Smooth muscle cell (in vitro differentiated cells): ENCODE measurements at regions not wholly inside any gene's neighbourhood (a gene's known extent, or its start where the extent isn't known, plus 50 kb on each side); places are given as distances from the start of the nearest gene placed in this dataset.

Source experiments
- DNase-seq: peaks from one replicate; lab custom pipeline; 2025; ENCODE audit not compliant: unreplicated experiment; lab: John Stamatoyannopoulos, UW
- H2AFZ ChIP-seq: fragments of 200-600 bp; sonication (generic); 2 replicates; pipeline ENCODE4 v1.6.0; 2016; ENCODE audit warnings: antibody characterized with exemption, low read depth, mild to moderate bottlenecking
- H3F3A ChIP-seq: fragments of 200-600 bp; sonication (generic); 2 replicates; pipeline ENCODE4 v1.6.0; 2017; ENCODE audit warnings: antibody characterized with exemption, low read depth
- H3K27ac ChIP-seq: fragments of 200-600 bp; sonication (generic); 2 replicates; pipeline ENCODE4 v1.5.1; 2016; ENCODE audit warnings: low read depth, mild to moderate bottlenecking
- H3K27me3 ChIP-seq: fragments of 200-600 bp; sonication (generic); 2 replicates; pipeline ENCODE4 v1.6.1; 2016; ENCODE audit warnings: low read depth, mild to moderate bottlenecking
- H3K36me3 ChIP-seq: fragments of 200-600 bp; sonication (generic); 2 replicates; pipeline ENCODE4 v1.5.1; 2016; ENCODE audit warnings: low read depth
- H3K4me1 ChIP-seq: fragments of 200-600 bp; sonication (generic); 2 replicates; pipeline ENCODE4 v1.5.1; 2016; ENCODE audit warnings: low read depth
- H3K4me2 ChIP-seq: fragments of 200-600 bp; sonication (generic); 2 replicates; pipeline ENCODE4 v1.6.0; 2016; ENCODE audit warnings: mild to moderate bottlenecking
- H3K4me3 ChIP-seq: fragments of 200-600 bp; sonication (generic); 2 replicates; pipeline ENCODE4 v1.5.1; 2016; ENCODE audit warnings: mild to moderate bottlenecking
- H3K79me2 ChIP-seq: fragments of 200-600 bp; sonication (generic); 2 replicates; pipeline ENCODE4 v1.6.0; 2016; ENCODE audit warnings: low read depth, mild to moderate bottlenecking
- H3K9ac ChIP-seq: fragments of 200-600 bp; sonication (generic); 2 replicates; pipeline ENCODE4 v1.6.0; 2016; ENCODE audit warnings: low read depth
- H3K9me3 ChIP-seq: fragments of 200-600 bp; sonication (generic); replicated peaks from 2 replicates; pipeline ENCODE4 v1.5.1; 2016; ENCODE audit warnings: low read depth
- H4K20me1 ChIP-seq: fragments of 200-600 bp; sonication (generic); 2 replicates; pipeline ENCODE4 v1.6.0; 2016; ENCODE audit warnings: low read depth
- WGBS: methylation state at CpG from one replicate; pipeline ENCODE4 v1.1.7; 2016; ENCODE audit warnings: low lambda C conversion rate; 5-methylcytosine and 5-hydroxymethylcytosine counted together
- TF ChIP-seq, protein P1 (sequence below): fragments of 200-600 bp; sonication (generic); IDR thresholded peaks from 2 replicates; pipeline ENCODE4 v1.5.1; 2017; ENCODE audit warnings: borderline replicate concordance, mild to moderate bottlenecking, antibody characterized with exemption; ENCODE audit not compliant: insufficient read depth, poor library complexity, severe bottlenecking

DNA sequence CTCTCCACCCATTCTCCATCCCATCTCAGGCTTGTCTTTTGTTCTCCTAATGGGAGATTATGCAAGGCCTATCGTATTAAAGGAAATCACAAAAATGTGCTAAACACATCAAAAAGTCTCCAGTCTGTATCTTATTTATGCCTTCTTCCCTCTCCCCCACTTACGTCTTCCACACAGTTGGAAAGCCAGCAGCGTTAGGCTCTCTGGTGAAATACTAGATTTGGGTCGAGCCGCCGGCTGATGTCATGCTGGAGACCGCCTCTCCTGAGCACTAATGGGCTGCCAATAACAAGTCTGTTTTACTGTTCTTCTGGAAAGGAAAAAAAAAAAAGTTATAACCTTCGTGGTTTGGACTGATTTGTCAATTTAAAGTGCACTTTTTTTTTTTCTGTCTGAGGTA, 182.7 kb upstream of the SIX2 start:
- no peak for DNase-seq
- no peak overlapping the region for H3K9ac ChIP-seq
- H3K4me3 ChIP-seq = no peak overlapping the region
- TF ChIP-seq, protein P1, sequence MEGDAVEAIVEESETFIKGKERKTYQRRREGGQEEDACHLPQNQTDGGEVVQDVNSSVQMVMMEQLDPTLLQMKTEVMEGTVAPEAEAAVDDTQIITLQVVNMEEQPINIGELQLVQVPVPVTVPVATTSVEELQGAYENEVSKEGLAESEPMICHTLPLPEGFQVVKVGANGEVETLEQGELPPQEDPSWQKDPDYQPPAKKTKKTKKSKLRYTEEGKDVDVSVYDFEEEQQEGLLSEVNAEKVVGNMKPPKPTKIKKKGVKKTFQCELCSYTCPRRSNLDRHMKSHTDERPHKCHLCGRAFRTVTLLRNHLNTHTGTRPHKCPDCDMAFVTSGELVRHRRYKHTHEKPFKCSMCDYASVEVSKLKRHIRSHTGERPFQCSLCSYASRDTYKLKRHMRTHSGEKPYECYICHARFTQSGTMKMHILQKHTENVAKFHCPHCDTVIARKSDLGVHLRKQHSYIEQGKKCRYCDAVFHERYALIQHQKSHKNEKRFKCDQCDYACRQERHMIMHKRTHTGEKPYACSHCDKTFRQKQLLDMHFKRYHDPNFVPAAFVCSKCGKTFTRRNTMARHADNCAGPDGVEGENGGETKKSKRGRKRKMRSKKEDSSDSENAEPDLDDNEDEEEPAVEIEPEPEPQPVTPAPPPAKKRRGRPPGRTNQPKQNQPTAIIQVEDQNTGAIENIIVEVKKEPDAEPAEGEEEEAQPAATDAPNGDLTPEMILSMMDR = no peak
- H3F3A ChIP-seq = no peaks in the 10 kb centered on the region
- no peaks in the 10 kb centered on the region for H3K79me2 ChIP-seq
- peaks cover 6% of the 10 kb centered on the region for H3K27me3 ChIP-seq
- H3K36me3 ChIP-seq = no peaks in the 10 kb centered on the region
- no peaks in the 10 kb centered on the region for H4K20me1 ChIP-seq
- H3K27ac ChIP-seq = no peak overlapping the region
- H3K9me3 ChIP-seq = no peaks in the 10 kb centered on the region
- no peak overlapping the region for H3K4me2 ChIP-seq
- H2AFZ ChIP-seq = no peak overlapping the region
- 91% methylated on average over 8 of the region's 8 CpGs for WGBS
- no peaks in the 10 kb centered on the region for H3K4me1 ChIP-seq

DNA sequence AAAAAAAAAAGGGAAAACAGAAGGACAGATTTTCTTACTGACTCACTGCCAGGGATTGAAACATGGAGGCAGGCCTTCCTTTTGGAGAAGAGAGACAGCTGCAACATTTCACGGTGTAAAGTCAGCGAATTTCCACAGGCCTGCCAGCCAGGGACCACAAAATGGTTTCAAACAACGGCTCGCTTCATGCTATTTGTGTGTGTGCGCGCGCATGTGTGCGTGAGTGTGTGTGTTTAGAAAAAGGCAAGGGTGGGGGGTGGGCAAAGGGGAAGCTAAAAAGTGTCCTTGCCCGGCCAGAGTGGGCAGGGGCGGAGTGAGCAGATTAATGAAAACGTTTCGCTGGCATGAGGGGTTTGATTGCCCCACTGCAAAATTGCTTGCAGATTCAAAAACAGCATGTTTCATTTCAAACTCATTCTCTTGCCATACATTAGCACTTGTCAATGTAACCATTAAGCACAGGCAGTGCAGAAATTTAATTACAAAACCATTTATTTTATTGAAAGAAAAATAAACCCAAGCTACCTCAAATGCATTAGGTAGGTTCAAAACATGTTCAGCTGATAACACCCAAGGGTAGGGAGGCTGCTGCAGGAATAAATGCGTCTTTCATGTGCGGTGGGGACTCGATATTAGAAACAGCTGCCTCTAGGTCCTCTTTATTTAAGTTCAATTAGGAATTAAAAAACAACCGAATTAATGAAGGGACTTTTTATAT, 182.1 kb upstream of the SIX2 start:
- H3K4me1 ChIP-seq = no peaks in the 10 kb centered on the region
- H3K36me3 ChIP-seq = no peaks in the 10 kb centered on the region
- H4K20me1 ChIP-seq = no peaks in the 10 kb centered on the region
- no peak overlapping the region for H3K4me3 ChIP-seq
- H3K4me2 ChIP-seq = no peak overlapping the region
- no peak overlapping the region for H3K9ac ChIP-seq
- H2AFZ ChIP-seq = no peak overlapping the region
- TF ChIP-seq, protein P1 = no peak
- peaks cover 9% of the 10 kb centered on the region for H3K27me3 ChIP-seq
- WGBS = 91% methylated on average over 16 of the region's 16 CpGs
- no peaks in the 10 kb centered on the region for H3K9me3 ChIP-seq
- H3K27ac ChIP-seq = no peak overlapping the region
- H3K79me2 ChIP-seq = no peaks in the 10 kb centered on the region
- DNase-seq = no peak
- no peaks in the 10 kb centered on the region for H3F3A ChIP-seq

DNA sequence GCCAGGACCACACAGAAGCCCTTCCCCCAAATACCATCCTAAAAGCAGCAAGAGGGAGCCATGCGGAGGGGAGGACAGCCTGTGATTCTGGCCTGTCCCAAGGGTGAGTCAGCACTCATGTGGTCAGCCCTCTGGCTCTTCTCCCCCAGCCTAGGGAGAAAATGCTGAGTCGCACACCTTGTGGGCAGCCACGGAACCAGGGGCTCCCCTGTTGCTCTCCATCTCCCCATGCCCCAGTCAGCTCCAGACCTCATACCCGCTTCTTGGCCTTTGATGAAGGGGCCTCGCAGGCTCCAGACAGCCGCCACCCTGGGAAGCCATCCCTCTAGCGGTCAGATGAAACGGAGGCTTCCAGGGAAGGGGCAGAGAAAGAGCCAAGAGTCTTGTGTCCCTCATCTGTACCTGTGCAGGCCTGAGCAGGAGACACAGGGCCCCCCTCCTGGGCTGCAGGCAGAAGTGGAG, 181.3 kb upstream of the SIX2 start:
- H3K79me2 ChIP-seq = no peaks in the 10 kb centered on the region
- no peaks in the 10 kb centered on the region for H3K9me3 ChIP-seq
- no peak overlapping the region for H3K9ac ChIP-seq
- H3K4me1 ChIP-seq = no peaks in the 10 kb centered on the region
- H2AFZ ChIP-seq = no peak overlapping the region
- TF ChIP-seq, protein P1 = no peak
- no peak overlapping the region for H3K27ac ChIP-seq
- no peak for DNase-seq
- H3K27me3 ChIP-seq = peaks cover 9% of the 10 kb centered on the region
- H3K4me2 ChIP-seq = no peak overlapping the region
- H3K36me3 ChIP-seq = no peaks in the 10 kb centered on the region
- H4K20me1 ChIP-seq = no peaks in the 10 kb centered on the region
- no peak overlapping the region for H3K4me3 ChIP-seq
- 85% methylated on average over 8 of the region's 8 CpGs for WGBS
- H3F3A ChIP-seq = no peaks in the 10 kb centered on the region

DNA sequence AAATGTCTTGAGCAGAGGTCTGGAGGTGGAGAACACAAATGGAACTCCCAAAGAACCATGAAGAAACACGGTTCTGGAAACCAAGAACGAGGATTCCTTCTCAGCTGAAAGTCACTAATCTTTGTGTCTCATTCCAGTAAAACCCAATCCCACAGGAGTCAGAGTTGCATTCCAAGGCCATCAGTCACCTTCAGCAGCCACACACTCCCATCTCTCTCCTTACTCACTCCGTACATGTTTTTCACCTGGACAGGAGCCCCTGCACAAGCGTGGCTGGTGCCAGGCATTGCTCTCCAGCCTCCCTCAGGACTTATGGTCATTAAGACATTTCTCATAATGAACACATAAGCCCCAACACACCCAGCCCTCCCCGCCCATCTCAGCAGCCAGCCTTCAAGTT, 175.4 kb upstream of the SIX2 start:
- no peaks in the 10 kb centered on the region for H3K79me2 ChIP-seq
- peaks cover 3% of the 10 kb centered on the region for H3K27me3 ChIP-seq
- H3K27ac ChIP-seq = no peak overlapping the region
- no peaks in the 10 kb centered on the region for H3K36me3 ChIP-seq
- WGBS = 46% methylated on average over 5 of the region's 5 CpGs
- no peak overlapping the region for H3K4me2 ChIP-seq
- H4K20me1 ChIP-seq = no peaks in the 10 kb centered on the region
- TF ChIP-seq, protein P1 = no peak
- H3K4me3 ChIP-seq = no peak overlapping the region
- DNase-seq = no peak
- H2AFZ ChIP-seq = no peak overlapping the region
- no peaks in the 10 kb centered on the region for H3K9me3 ChIP-seq
- no peak overlapping the region for H3K9ac ChIP-seq
- no peaks in the 10 kb centered on the region for H3K4me1 ChIP-seq
- H3F3A ChIP-seq = no peaks in the 10 kb centered on the region
